ENCODE measurements at regions not wholly inside any gene's neighbourhood (a gene's known extent, or its start where the extent isn't known, plus 50 kb on each side); places are given as distances from the start of the nearest gene placed in this dataset.
"Not testable (repeated sequence)": the region's sequence is repeated elsewhere in the genome, so short reads cannot be mapped to it uniquely, and the experiment has no call there.

DNA sequence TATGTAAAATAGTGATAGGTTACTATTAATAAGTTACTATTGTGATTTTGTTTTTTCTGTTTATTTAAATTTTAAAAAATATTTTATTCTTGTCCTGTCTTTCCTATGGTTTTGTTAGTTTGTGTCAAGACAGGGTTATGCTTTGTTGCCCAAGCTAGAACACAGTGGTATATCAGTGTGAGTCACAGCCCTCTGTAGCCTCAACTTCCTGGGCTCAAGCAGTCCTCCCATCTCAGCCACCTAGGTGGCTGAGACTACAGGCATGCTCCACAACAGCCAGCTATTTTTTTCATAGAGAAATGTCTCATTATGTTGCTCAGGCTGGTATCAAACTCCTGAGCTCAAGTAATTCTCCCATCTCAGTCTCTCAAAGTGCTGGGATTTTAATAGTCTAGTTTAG lies 99.5 kb downstream of the ZNF675 start:
- ChIA-PET POLR2A (ENCODE audit: unreplicated experiment) (no interaction called here), CTCF (no interaction called here)
- H3K27ac ChIP-seq (ENCODE audit: low read length) = no peak overlapping the region
- peaks cover 3% of the 10 kb centered on the region; the same call in 1 of the 2 replicates for H3K36me3 ChIP-seq (ENCODE audit: low read depth, low read length)
- H4K20me1 ChIP-seq (ENCODE audit: low read length) = no peaks in the 10 kb centered on the region
- no peak overlapping the region for H3K4me3 ChIP-seq (ENCODE audit: low read length)
- peaks cover 25% of the 10 kb centered on the region for H3K9me3 ChIP-seq (ENCODE audit: low read length)
- TF ChIP-seq, protein P1, sequence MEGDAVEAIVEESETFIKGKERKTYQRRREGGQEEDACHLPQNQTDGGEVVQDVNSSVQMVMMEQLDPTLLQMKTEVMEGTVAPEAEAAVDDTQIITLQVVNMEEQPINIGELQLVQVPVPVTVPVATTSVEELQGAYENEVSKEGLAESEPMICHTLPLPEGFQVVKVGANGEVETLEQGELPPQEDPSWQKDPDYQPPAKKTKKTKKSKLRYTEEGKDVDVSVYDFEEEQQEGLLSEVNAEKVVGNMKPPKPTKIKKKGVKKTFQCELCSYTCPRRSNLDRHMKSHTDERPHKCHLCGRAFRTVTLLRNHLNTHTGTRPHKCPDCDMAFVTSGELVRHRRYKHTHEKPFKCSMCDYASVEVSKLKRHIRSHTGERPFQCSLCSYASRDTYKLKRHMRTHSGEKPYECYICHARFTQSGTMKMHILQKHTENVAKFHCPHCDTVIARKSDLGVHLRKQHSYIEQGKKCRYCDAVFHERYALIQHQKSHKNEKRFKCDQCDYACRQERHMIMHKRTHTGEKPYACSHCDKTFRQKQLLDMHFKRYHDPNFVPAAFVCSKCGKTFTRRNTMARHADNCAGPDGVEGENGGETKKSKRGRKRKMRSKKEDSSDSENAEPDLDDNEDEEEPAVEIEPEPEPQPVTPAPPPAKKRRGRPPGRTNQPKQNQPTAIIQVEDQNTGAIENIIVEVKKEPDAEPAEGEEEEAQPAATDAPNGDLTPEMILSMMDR (conservative IDR thresholded peaks at IDR 0.05; ENCODE audit: low read depth, low read length) = no peak
- no peak for TF ChIP-seq EZH2phosphoT487 (IDR thresholded peaks at IDR 0.05; ENCODE audit: borderline replicate concordance, low read length)
- TF ChIP-seq EZH2 (IDR thresholded peaks at IDR 0.05; ENCODE audit: low read length, unreplicated experiment) = no peak
- H3K4me2 ChIP-seq (ENCODE audit: low read length) = no peak overlapping the region
- H2AFZ ChIP-seq (ENCODE audit: low read length) = no peak overlapping the region
- H3K27me3 ChIP-seq (ENCODE audit: low read length) = no peaks in the 10 kb centered on the region
- intact Hi-C loops (cut with micrococcal nuclease) = no loop called here
- ATAC-seq = no peak
- no peaks in the 10 kb centered on the region for H3K79me2 ChIP-seq (ENCODE audit: low read length)
- no peaks in the 10 kb centered on the region for H3K4me1 ChIP-seq (ENCODE audit: insufficient read depth, low read length)
- H3K9me2 ChIP-seq (replicated peaks; ENCODE audit: low read length) = no peaks in the 10 kb centered on the region
- H3F3A ChIP-seq (ENCODE audit: low read length, unreplicated experiment) = no peaks in the 10 kb centered on the region
- H3K9ac ChIP-seq (ENCODE audit: low read length) = no peak overlapping the region
- no peak for DNase-seq
- BruUV-seq (replicated peaks) = no TSS peak

DNA sequence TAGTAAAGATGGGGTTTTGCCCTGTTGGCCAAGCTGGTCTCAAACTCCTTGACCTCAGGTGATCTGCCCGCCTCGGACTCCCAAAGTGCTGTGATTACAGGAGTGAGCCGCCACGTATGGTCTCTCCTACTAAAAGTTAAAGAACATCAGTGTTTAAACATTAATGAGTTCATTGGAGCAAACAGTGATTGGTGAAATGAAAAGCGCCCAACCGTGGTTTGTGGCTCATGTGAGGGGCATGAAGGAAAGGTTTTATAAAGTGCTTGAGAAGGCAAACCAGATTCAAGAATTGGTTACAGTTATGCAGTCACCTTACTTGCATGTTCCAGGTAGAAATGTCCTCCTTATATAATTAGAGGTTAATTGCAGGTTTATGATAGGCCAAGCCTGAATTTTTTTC lies 109.5 kb downstream of the ZNF675 start:
- DNase-seq (no peak), ATAC-seq (no peak)
- Histone ChIP-seq H3K9me3 (ENCODE audit: low read length) (peaks cover 3% of the 10 kb centered on the region), H3F3A (ENCODE audit: low read length, unreplicated experiment) (no peaks in the 10 kb centered on the region), H4K20me1 (ENCODE audit: low read length) (no peaks in the 10 kb centered on the region), H3K36me3 (ENCODE audit: low read depth, low read length) (no peaks in the 10 kb centered on the region), H2AFZ (ENCODE audit: low read length) (no peak overlapping the region), H3K4me1 (ENCODE audit: insufficient read depth, low read length) (no peaks in the 10 kb centered on the region), H3K4me3 (ENCODE audit: low read length) (no peak overlapping the region), H3K27ac (ENCODE audit: low read length) (no peak overlapping the region), H3K4me2 (ENCODE audit: low read length) (no peak overlapping the region), H3K9ac (ENCODE audit: low read length) (no peak overlapping the region), H3K27me3 (ENCODE audit: low read length) (no peaks in the 10 kb centered on the region), H3K9me2 (replicated peaks; ENCODE audit: low read length) (no peaks in the 10 kb centered on the region), H3K79me2 (ENCODE audit: low read length) (no peaks in the 10 kb centered on the region)
- intact Hi-C loops (cut with micrococcal nuclease) = no loop called here
- POLR2A ChIA-PET (ENCODE audit: unreplicated experiment) = interaction anchor here (0.7 kb wide), 1 partner anchor 303 kb away, joined by 3 read pairs; no protein-coding TSS in a partner anchor
- CTCF ChIA-PET = no interaction called here
- BruUV-seq (replicated peaks) = no TSS peak
- TF ChIP-seq, protein P1 (conservative IDR thresholded peaks at IDR 0.05; ENCODE audit: low read depth, low read length) = no peak
- TF ChIP-seq EZH2phosphoT487 (IDR thresholded peaks at IDR 0.05; ENCODE audit: borderline replicate concordance, low read length) (no peak), EZH2 (IDR thresholded peaks at IDR 0.05; ENCODE audit: low read length, unreplicated experiment) (no peak)

DNA sequence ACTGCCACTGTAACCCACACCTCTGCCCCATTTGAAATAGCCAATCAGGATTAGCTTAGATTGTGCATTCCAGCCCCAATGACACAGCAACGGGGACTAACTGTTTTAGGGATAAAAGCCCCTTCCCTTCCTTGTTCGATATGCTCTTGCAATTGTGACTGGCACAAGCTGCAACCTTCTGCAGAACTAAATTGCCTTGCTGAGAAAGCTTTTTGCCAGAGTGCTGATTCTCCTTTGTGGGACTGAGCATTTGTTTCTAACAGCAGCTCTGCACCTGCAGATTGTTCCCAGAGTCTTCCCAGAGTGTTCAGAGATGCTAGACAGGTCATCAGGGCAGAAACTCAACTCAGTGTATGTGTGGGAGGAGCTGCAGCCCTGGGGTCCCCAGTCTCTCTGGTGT lies 115.8 kb downstream of the ZNF675 start:
- Histone ChIP-seq H3K36me3 (ENCODE audit: low read depth, low read length) (no peaks in the 10 kb centered on the region; the same call in 1 of the 2 replicates), H3K27ac (ENCODE audit: low read length) (no peak overlapping the region), H4K20me1 (ENCODE audit: low read length) (no peaks in the 10 kb centered on the region), H3K9ac (ENCODE audit: low read length) (no peak overlapping the region), H3K79me2 (ENCODE audit: low read length) (no peaks in the 10 kb centered on the region), H3K4me2 (ENCODE audit: low read length) (no peak overlapping the region), H3K9me2 (replicated peaks; ENCODE audit: low read length) (no peaks in the 10 kb centered on the region), H3K4me3 (ENCODE audit: low read length) (no peak overlapping the region), H3F3A (ENCODE audit: low read length, unreplicated experiment) (no peaks in the 10 kb centered on the region), H3K9me3 (ENCODE audit: low read length) (peaks cover 23% of the 10 kb centered on the region), H3K27me3 (ENCODE audit: low read length) (no peaks in the 10 kb centered on the region), H2AFZ (ENCODE audit: low read length) (no peak overlapping the region), H3K4me1 (ENCODE audit: insufficient read depth, low read length) (no peaks in the 10 kb centered on the region)
- ATAC-seq (no peak), DNase-seq (no peak)
- intact Hi-C loops (cut with micrococcal nuclease) = no loop called here
- no peak for TF ChIP-seq EZH2phosphoT487 (IDR thresholded peaks at IDR 0.05; ENCODE audit: borderline replicate concordance, low read length)
- TF ChIP-seq, protein P1 (conservative IDR thresholded peaks at IDR 0.05; ENCODE audit: low read depth, low read length) = no peak
- TF ChIP-seq EZH2 (IDR thresholded peaks at IDR 0.05; ENCODE audit: low read length, unreplicated experiment) = no peak
- CTCF ChIA-PET = no interaction called here
- no TSS peak for BruUV-seq (replicated peaks)
- POLR2A ChIA-PET (ENCODE audit: unreplicated experiment) = no interaction called here

DNA sequence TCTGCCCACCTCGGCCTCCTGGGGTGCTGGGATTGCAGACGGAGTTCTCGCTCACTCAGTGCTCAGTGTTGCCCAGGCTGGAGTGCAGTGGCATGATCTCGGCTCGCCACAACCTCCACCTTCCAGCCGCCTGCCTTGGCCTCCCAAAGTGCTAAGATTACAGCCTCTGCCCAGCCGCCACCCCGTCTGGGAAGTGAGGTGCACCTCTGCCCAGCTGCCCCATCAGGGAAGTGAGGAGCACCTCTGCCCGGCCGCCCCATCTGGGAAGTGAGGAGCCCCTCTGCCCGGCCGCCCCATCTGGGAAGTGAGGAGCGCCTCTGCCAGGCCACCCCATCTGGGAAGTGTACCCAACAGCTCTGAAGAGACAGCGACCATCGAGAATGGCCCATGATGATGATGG lies 118.9 kb downstream of the ZNF675 start:
- H2AFZ ChIP-seq (ENCODE audit: low read length); H3K9me2 ChIP-seq (replicated peaks; ENCODE audit: low read length); H3K36me3 ChIP-seq (ENCODE audit: low read depth, low read length); H3K9ac ChIP-seq (ENCODE audit: low read length); H3F3A ChIP-seq (ENCODE audit: low read length, unreplicated experiment); H3K4me3 ChIP-seq (ENCODE audit: low read length); ATAC-seq; H3K4me1 ChIP-seq (ENCODE audit: insufficient read depth, low read length); H3K79me2 ChIP-seq (ENCODE audit: low read length); H3K4me2 ChIP-seq (ENCODE audit: low read length); BruUV-seq (replicated peaks); DNase-seq; POLR2A ChIA-PET (ENCODE audit: unreplicated experiment); CTCF ChIA-PET; intact Hi-C loops (cut with micrococcal nuclease); H4K20me1 ChIP-seq (ENCODE audit: low read length); H3K27me3 ChIP-seq (ENCODE audit: low read length); H3K27ac ChIP-seq (ENCODE audit: low read length): not testable (repeated sequence)
- H3K9me3 ChIP-seq (ENCODE audit: low read length) = peaks cover 27% of the 10 kb centered on the region
